ENCODE measurements at regions not wholly inside any gene's neighbourhood (a gene's known extent, or its start where the extent isn't known, plus 50 kb on each side); places are given as distances from the start of the nearest gene placed in this dataset.

- no peak for DNase-seq (ENCODE audit: low read depth in 3 of 3)
These were observed 155.6 kb downstream of the PCDH7 start for GRCh38 chr4:30875658-30876269.

- no peak for DNase-seq (ENCODE audit: low read depth in 3 of 3)
These were observed 159.9 kb downstream of the PCDH7 start for GRCh38 chr4:30879855-30880598.

GRCh38 chr4:30881985-30882384 lies 161.8 kb downstream of the PCDH7 start:
- no peak for DNase-seq (ENCODE audit: low read depth in 3 of 3)

GRCh38 chr4:30882443-30882842 lies 162.3 kb downstream of the PCDH7 start:
- no peak for DNase-seq (ENCODE audit: low read depth in 3 of 3)

- DNase-seq (ENCODE audit: low read depth in 3 of 3), result no peak
These were observed 163.0 kb downstream of the PCDH7 start for GRCh38 chr4:30882995-30883675.

- no peak for DNase-seq (ENCODE audit: low read depth in 3 of 3)
These were observed 181.6 kb downstream of the PCDH7 start for GRCh38 chr4:30901461-30902451.

GRCh38 chr4:30903502-30904214 lies 183.5 kb downstream of the PCDH7 start:
- no peak for DNase-seq (ENCODE audit: low read depth in 3 of 3)

GRCh38 chr4:30904215-30904555 lies 184.0 kb downstream of the PCDH7 start:
- DNase-seq (ENCODE audit: low read depth in 3 of 3), result no peak

GRCh38 chr4:30904588-30904987 lies 184.4 kb downstream of the PCDH7 start:
- DNase-seq (ENCODE audit: low read depth in 3 of 3), result no peak

GRCh38 chr4:30912098-30912714 lies 192.0 kb downstream of the PCDH7 start:
- DNase-seq (ENCODE audit: low read depth in 3 of 3), result no peak

- no peak for DNase-seq (ENCODE audit: low read depth in 3 of 3)
These were observed 196.4 kb downstream of the PCDH7 start for GRCh38 chr4:30916337-30917274.

- DNase-seq (ENCODE audit: low read depth in 3 of 3), result no peak
These were observed 197.8 kb downstream of the PCDH7 start for GRCh38 chr4:30917946-30918345.

GRCh38 chr4:30919458-30919857 lies 199.3 kb downstream of the PCDH7 start:
- DNase-seq (ENCODE audit: low read depth in 3 of 3), result no peak

- DNase-seq (ENCODE audit: low read depth in 3 of 3), result no peak
These were observed 199.9 kb downstream of the PCDH7 start for GRCh38 chr4:30920043-30920442.

- DNase-seq (ENCODE audit: low read depth in 3 of 3), result no peak
These were observed 202.5 kb downstream of the PCDH7 start for GRCh38 chr4:30922625-30923024.

GRCh38 chr4:30924495-30924894 lies 204.3 kb downstream of the PCDH7 start:
- DNase-seq (ENCODE audit: low read depth in 3 of 3), result no peak

GRCh38 chr4:30929649-30930048 lies 209.5 kb downstream of the PCDH7 start:
- no peak for DNase-seq (ENCODE audit: low read depth in 3 of 3)

GRCh38 chr4:30930276-30930675 lies 210.1 kb downstream of the PCDH7 start:
- DNase-seq (ENCODE audit: low read depth in 3 of 3), result no peak

- no peak for DNase-seq (ENCODE audit: low read depth in 3 of 3)
These were observed 212.4 kb downstream of the PCDH7 start for GRCh38 chr4:30932581-30932980.

- DNase-seq (ENCODE audit: low read depth in 3 of 3), result no peak
These were observed 218.9 kb downstream of the PCDH7 start for GRCh38 chr4:30939069-30939468.

All from stimulated activated CD4-positive, alpha-beta T cell treated with anti-CD3 and anti-CD28 coated beads, TNF-alpha, amount 100 ng/mL, for 24 hours (primary cell).